Keratinocyte (primary cell): ENCODE measurements at regions not wholly inside any gene's neighbourhood (a gene's known extent, or its start where the extent isn't known, plus 50 kb on each side); places are given as distances from the start of the nearest gene placed in this dataset.

Experiments
- DNase-seq: peaks from one replicate; pipeline ENCODE4 v3.0.0-alpha.2; 2011; ENCODE audit warnings: low read depth, missing footprints, low spot score
- FAIRE-seq: peaks from 2 replicates; lab custom pipeline; 2011; peaks lifted over from hg19 to GRCh38; lab: Jason Lieb, UNC
- H2AFZ ChIP-seq: 2 replicates; pipeline ENCODE4 v1.6.0; 2012; ENCODE audit warnings: low read length, control low read depth, inconsistent platforms; ENCODE audit not compliant: control insufficient read depth
- H3K27ac ChIP-seq: 2 replicates; pipeline ENCODE4 v1.5.1; 2011; ENCODE audit warnings: low read length; ENCODE audit not compliant: control insufficient read depth, insufficient read depth
- H3K27me3 ChIP-seq: 3 replicates; pipeline ENCODE4 v1.6.0; 2011; ENCODE audit warnings: low read length; ENCODE audit not compliant: control insufficient read depth, insufficient read depth; ENCODE audit errors: extremely low read depth
- H3K36me3 ChIP-seq, 2 experiments: 2 replicates in 1 of 2; 3 replicates in 1 of 2; pipeline ENCODE4 v1.5.1; 2011; ENCODE audit warnings: low read length in 2 of 2, mild to moderate bottlenecking in 1 of 2; ENCODE audit not compliant: control insufficient read depth in 2 of 2, insufficient read depth in 2 of 2; ENCODE audit errors: extremely low read depth in 1 of 2
- H3K4me1 ChIP-seq: 3 replicates; pipeline ENCODE4 v1.5.1; 2011; ENCODE audit warnings: low read length; ENCODE audit not compliant: control insufficient read depth, insufficient read depth; ENCODE audit errors: extremely low read depth
- H3K4me2 ChIP-seq: 3 replicates; pipeline ENCODE4 v1.6.0; 2011; ENCODE audit warnings: low read depth, low read length; ENCODE audit not compliant: control insufficient read depth, insufficient read depth; ENCODE audit errors: extremely low read depth
- H3K4me3 ChIP-seq, 3 experiments: fragments of 200-600 bp in 1 of 3; sonication (generic) in 1 of 3; 2 replicates in 2 of 3; 3 replicates in 1 of 3; pipeline ENCODE4 v1.5.1; 2011 to 2016; ENCODE audit warnings: low read length in 3 of 3, mild to moderate bottlenecking in 3 of 3, control low read depth in 2 of 3, inconsistent platforms in 1 of 3, low read depth in 1 of 3, mixed read lengths in 1 of 3, mixed run types in 1 of 3, moderate library complexity in 1 of 3; ENCODE audit not compliant: control insufficient read depth in 2 of 3, insufficient read depth in 2 of 3; ENCODE audit errors: extremely low read depth in 1 of 3
- H3K79me2 ChIP-seq: 2 replicates; pipeline ENCODE4 v1.6.0; 2012; ENCODE audit warnings: low read length; ENCODE audit not compliant: control insufficient read depth, insufficient read depth
- H3K9ac ChIP-seq: 3 replicates; pipeline ENCODE4 v1.6.0; 2011; ENCODE audit warnings: low read length; ENCODE audit not compliant: control insufficient read depth, insufficient read depth; ENCODE audit errors: extremely low read depth
- H3K9me1 ChIP-seq: 3 replicates; pipeline ENCODE4 v1.6.0; 2011; ENCODE audit warnings: low read length; ENCODE audit not compliant: control insufficient read depth, insufficient read depth; ENCODE audit errors: extremely low read depth
- H3K9me3 ChIP-seq: 2 replicates; pipeline ENCODE4 v1.5.1; 2012; ENCODE audit warnings: low read depth, low read length; ENCODE audit not compliant: control insufficient read depth
- H4K20me1 ChIP-seq: 3 replicates; pipeline ENCODE4 v1.6.0; 2011; ENCODE audit warnings: low read length; ENCODE audit not compliant: control insufficient read depth, insufficient read depth; ENCODE audit errors: extremely low read depth
- CTCF ChIP-seq, 3 experiments: IDR thresholded peaks in 1 of 3; conservative IDR thresholded peaks in 1 of 3; optimal IDR thresholded peaks in 1 of 3; 2 replicates in 2 of 3; 3 replicates in 1 of 3; pipeline versions ENCODE3 to v1.5.1; 2011; ENCODE audit warnings: low read length in 3 of 3, mild to moderate bottlenecking in 3 of 3, moderate library complexity in 2 of 3, control low read depth in 1 of 3, inconsistent platforms in 1 of 3; ENCODE audit not compliant: insufficient read depth in 2 of 3; ENCODE audit errors: extremely low read depth in 1 of 3
- EZH2 ChIP-seq: IDR thresholded peaks from one replicate; pipeline ENCODE4 v1.6.1; 2012; ENCODE audit warnings: inconsistent platforms, mild to moderate bottlenecking, low read length, moderate library complexity
- dilution Hi-C: fragments of 300-500 bp; cut with MboI; formaldehyde crosslinking; loops from one replicate; pipeline ENCODE4 v1.7.0; 2020; ENCODE audit warnings: low sequenced_read_pairs; ENCODE audit not compliant: extremely low pct_ligation_motif_present

- no peak overlapping the region for H3K4me2 ChIP-seq
- H3K9ac ChIP-seq, result no peak overlapping the region
- no peak for TF ChIP-seq CTCF (optimal IDR thresholded peaks at IDR 0.05 in 1 of 3, IDR thresholded peaks at IDR 0.05 in 1 of 3, conservative IDR thresholded peaks at IDR 0.05 in 1 of 3; ENCODE audit: extremely low read depth in 1 of 3, insufficient read depth in 2 of 3, low read length in 3 of 3)
- TF ChIP-seq EZH2, result no peak
- H4K20me1 ChIP-seq, result no peaks in the 10 kb centered on the region
- H3K79me2 ChIP-seq, result no peaks in the 10 kb centered on the region
- no peaks in the 10 kb centered on the region for H3K4me1 ChIP-seq
- DNase-seq, result no peak
- no peaks in the 10 kb centered on the region for H3K9me1 ChIP-seq
- H2AFZ ChIP-seq, result no peak overlapping the region
- no peak overlapping the region for H3K27ac ChIP-seq
- H3K36me3 ChIP-seq, result no peaks in the 10 kb centered on the region
- dilution Hi-C loops, result no loop called here
- H3K4me3 ChIP-seq, result no peak overlapping the region
- no peaks in the 10 kb centered on the region for H3K27me3 ChIP-seq
- no peaks in the 10 kb centered on the region for H3K9me3 ChIP-seq
- no peak for FAIRE-seq
These were observed 329.1 kb downstream of the VGLL3 start for GRCh38 chr3:86661817-86662216.

GRCh38 chr3:86658876-86659275 is 332.1 kb downstream of the VGLL3 start:
- TF ChIP-seq EZH2 (no peak), CTCF (optimal IDR thresholded peaks at IDR 0.05 in 1 of 3, IDR thresholded peaks at IDR 0.05 in 1 of 3, conservative IDR thresholded peaks at IDR 0.05 in 1 of 3; ENCODE audit: extremely low read depth in 1 of 3, insufficient read depth in 2 of 3, low read length in 3 of 3) (no peak)
- H3K36me3 ChIP-seq, result no peaks in the 10 kb centered on the region
- H3K27me3 ChIP-seq, result no peaks in the 10 kb centered on the region
- H4K20me1 ChIP-seq, result no peaks in the 10 kb centered on the region
- no peak overlapping the region for H3K27ac ChIP-seq
- dilution Hi-C loops, result no loop called here
- H3K79me2 ChIP-seq, result no peaks in the 10 kb centered on the region
- H3K9ac ChIP-seq, result no peak overlapping the region
- DNase-seq, result no peak
- H2AFZ ChIP-seq, result no peak overlapping the region
- H3K4me2 ChIP-seq, result no peak overlapping the region
- H3K4me1 ChIP-seq, result no peaks in the 10 kb centered on the region
- H3K9me3 ChIP-seq, result no peaks in the 10 kb centered on the region
- H3K9me1 ChIP-seq, result no peaks in the 10 kb centered on the region
- no peak for FAIRE-seq
- no peak overlapping the region for H3K4me3 ChIP-seq
